GM12873 (cell line): ENCODE measurements at regions not wholly inside any gene's neighbourhood (a gene's known extent, or its start where the extent isn't known, plus 50 kb on each side); places are given as distances from the start of the nearest gene placed in this dataset.

Source experiments
- CTCF ChIP-seq: IDR thresholded peaks from 2 replicates; pipeline ENCODE4 v1.5.1; 2012; ENCODE audit warnings: low read depth, mild to moderate bottlenecking, moderate library complexity, low read length, control low read depth; ENCODE audit not compliant: insufficient read depth; ENCODE audit errors: missing control alignments

GRCh38 chr6:92708945-92709344, 710.4 kb downstream of the EPHA7 start:
- TF ChIP-seq CTCF: no peak

- TF ChIP-seq CTCF: no peak
Observed at GRCh38 chr6:92708270-92708669, 711.1 kb downstream of the EPHA7 start.

GRCh38 chr6:92706976-92707375, 712.4 kb downstream of the EPHA7 start:
- TF ChIP-seq CTCF: no peak

- no peak for TF ChIP-seq CTCF
Observed at GRCh38 chr6:92701425-92702096, 717.8 kb downstream of the EPHA7 start.

- TF ChIP-seq CTCF: no peak
Observed at GRCh38 chr6:92700411-92700810, 718.9 kb downstream of the EPHA7 start.

- no peak for TF ChIP-seq CTCF
Observed at GRCh38 chr6:92690997-92691599, 728.3 kb downstream of the EPHA7 start.

GRCh38 chr6:92688342-92688741, 731.0 kb downstream of the EPHA7 start:
- TF ChIP-seq CTCF: no peak
